GM12878 (cell line): ENCODE measurements at regions not wholly inside any gene's neighbourhood (a gene's known extent, or its start where the extent isn't known, plus 50 kb on each side); places are given as distances from the start of the nearest gene placed in this dataset.

Source experiments
- ATAC-seq: fragments of 200-7000 bp; cut with Tn5 transposase; 3 replicates; pipeline ENCODE4 v1.9.1; 2020; ENCODE audit warnings: mild to moderate bottlenecking, moderate library complexity
- BruUV-seq: library from RNA; stranded (reverse); fragments of 400-500 nt; replicated peaks from 2 replicates; lab custom pipeline; 2021; lab: Mats Ljungman, UMichigan
- CTCF ChIA-PET: fragments of 300-600 bp; sonication (Branson Sonifier 250); formaldehyde crosslinking; extraction: SDS; loops from one replicate; lab custom pipeline; 2021; ENCODE audit warnings: inconsistent platforms; lab: Yijun Ruan, JAX
- POLR2A ChIA-PET: fragments of 350-600 bp; formaldehyde crosslinking; extraction: SDS; loops from one replicate; lab custom pipeline; 2021; ENCODE audit warnings: inconsistent platforms; lab: Charles Lee
- RAD21 ChIA-PET: fragments of 300-600 bp; sonication (Branson Sonifier 250); formaldehyde crosslinking; loops from one replicate; lab custom pipeline; 2023; ENCODE audit warnings: antibody characterized with exemption; ENCODE audit not compliant: unreplicated experiment; lab: Charles Lee
- SMC1A ChIA-PET: fragments of 300-600 bp; sonication (Branson Sonifier 250); formaldehyde crosslinking; loops from one replicate; lab custom pipeline; 2023; ENCODE audit not compliant: unreplicated experiment, uncharacterized antibody; lab: Charles Lee
- DNase-seq: peaks from one replicate; pipeline ENCODE4 v3.0.0-alpha.2; 2011; ENCODE audit warnings: low read depth, low spot score
- FAIRE-seq: peaks from 3 replicates; lab custom pipeline; 2011; peaks lifted over from hg19 to GRCh38; lab: Jason Lieb, UNC
- H2AFZ ChIP-seq: 2 replicates; pipeline ENCODE4 v1.6.0; 2011; ENCODE audit warnings: low read depth, low read length, control low read depth; ENCODE audit not compliant: control insufficient read depth
- H3K27ac ChIP-seq: 2 replicates; pipeline ENCODE4 v1.5.1; 2011; ENCODE audit warnings: control low read depth; ENCODE audit not compliant: control insufficient read depth, insufficient read depth
- H3K27me3 ChIP-seq, 2 experiments: replicated peaks in 1 of 2; 2 replicates each; pipeline versions ENCODE4 v1.6.0 to v1.6.1; 2011; ENCODE audit warnings: low read length in 1 of 2; ENCODE audit not compliant: control insufficient read depth in 2 of 2, insufficient read depth in 2 of 2
- H3K36me3 ChIP-seq, 2 experiments: 2 replicates each; pipeline ENCODE4 v1.5.1; 2011; ENCODE audit warnings: low read length in 1 of 2; ENCODE audit not compliant: control insufficient read depth in 2 of 2, insufficient read depth in 2 of 2
- H3K4me1 ChIP-seq: 2 replicates; pipeline ENCODE4 v1.6.1; 2011; ENCODE audit warnings: mild to moderate bottlenecking, low read length, moderate library complexity, mixed read lengths; ENCODE audit not compliant: control insufficient read depth, insufficient read depth
- H3K4me2 ChIP-seq: 2 replicates; pipeline ENCODE4 v1.6.0; 2011; ENCODE audit warnings: control low read depth; ENCODE audit not compliant: control insufficient read depth, insufficient read depth
- H3K4me3 ChIP-seq: fragments of 200-600 bp; sonication (generic); 2 replicates; pipeline ENCODE4 v1.5.1; 2016
- H3K79me2 ChIP-seq: 2 replicates; pipeline ENCODE4 v1.6.0; 2011; ENCODE audit warnings: low read length; ENCODE audit not compliant: control insufficient read depth, insufficient read depth
- H3K9ac ChIP-seq: 2 replicates; pipeline ENCODE4 v1.8.0; 2011; ENCODE audit warnings: low read length, control low read depth, mixed read lengths; ENCODE audit not compliant: control insufficient read depth, insufficient read depth
- H3K9me3 ChIP-seq: replicated peaks from 3 replicates; pipeline ENCODE4 v1.5.1; 2011; ENCODE audit warnings: mild to moderate bottlenecking, low read length; ENCODE audit not compliant: control insufficient read depth, insufficient read depth
- H4K20me1 ChIP-seq: 2 replicates; pipeline ENCODE4 v1.6.0; 2011; ENCODE audit not compliant: control insufficient read depth, insufficient read depth
- ASH2L ChIP-seq: fragments of 300-600, 200-600 bp; sonication (generic); IDR thresholded peaks from 2 replicates; pipeline ENCODE4 v1.6.1; 2017; ENCODE audit warnings: low read depth, mild to moderate bottlenecking, borderline replicate concordance
- ATF3 ChIP-seq: IDR thresholded peaks from 2 replicates; pipeline ENCODE4 v1.6.1; 2011; ENCODE audit warnings: low read depth, mild to moderate bottlenecking, low read length, moderate library complexity, borderline replicate concordance; ENCODE audit errors: extremely low read depth
- CHD1 ChIP-seq: IDR thresholded peaks from 2 replicates; pipeline ENCODE4 v1.6.1; 2012; ENCODE audit warnings: low read depth, low read length, improper control_type of control experiment
- DPF2 ChIP-seq: fragments of 450-650 bp; IDR thresholded peaks from 2 replicates; pipeline ENCODE4 v1.6.1; 2017; ENCODE audit warnings: mild to moderate bottlenecking
- ETV6 ChIP-seq, 2 experiments: fragments of 450-650 bp in 1 of 2; IDR thresholded peaks in 1 of 2; conservative IDR thresholded peaks in 1 of 2; 2 replicates each; pipeline ENCODE4 v1.6.1; 2014; ENCODE audit warnings: antibody characterized with exemption in 1 of 2, borderline replicate concordance in 1 of 2, low read depth in 1 of 2, mild to moderate bottlenecking in 1 of 2, moderate library complexity in 1 of 2
- EZH2 ChIP-seq: IDR thresholded peaks from 2 replicates; pipeline ENCODE4 v1.6.1; 2012; ENCODE audit warnings: low read depth, mild to moderate bottlenecking, control low read depth, inconsistent platforms, low read length, borderline replicate concordance; ENCODE audit not compliant: control insufficient read depth
- FOXM1 ChIP-seq: IDR thresholded peaks from 2 replicates; pipeline ENCODE4 v1.6.1; 2012; ENCODE audit warnings: low read depth, mild to moderate bottlenecking, inconsistent platforms, low read length, moderate library complexity
- IKZF2 ChIP-seq, 2 experiments: fragments of 450-650 bp; IDR thresholded peaks; 2 replicates each; pipeline ENCODE4 v1.6.1; 2017; ENCODE audit warnings: mild to moderate bottlenecking in 2 of 2, moderate library complexity in 2 of 2
- KDM1A ChIP-seq: fragments of 200-600 bp; sonication (generic); IDR thresholded peaks from 2 replicates; pipeline ENCODE4 v1.6.1; 2016; ENCODE audit warnings: borderline replicate concordance
- MYB ChIP-seq: fragments of 150-350 bp; IDR thresholded peaks from 2 replicates; pipeline ENCODE4 v1.6.1; 2014; ENCODE audit warnings: mild to moderate bottlenecking, low read depth, low read length, borderline replicate concordance
- NR2C1 ChIP-seq: fragments of 450-650 bp; IDR thresholded peaks from 2 replicates; pipeline ENCODE4 v1.6.1; 2017; ENCODE audit warnings: antibody characterized with exemption, mild to moderate bottlenecking, moderate library complexity
- NRF1 ChIP-seq: conservative IDR thresholded peaks from 2 replicates; pipeline ENCODE4 v1.6.1; 2011; ENCODE audit warnings: mild to moderate bottlenecking, low read depth, low read length, improper control_type of control experiment
- PAX5 ChIP-seq: IDR thresholded peaks from 2 replicates; pipeline ENCODE4 v1.6.1; 2011; ENCODE audit warnings: low read depth, low read length, borderline replicate concordance
- RELA ChIP-seq: fragments of 450-650 bp; IDR thresholded peaks from 2 replicates; pipeline ENCODE4 v1.8.0; 2014; ENCODE audit warnings: borderline replicate concordance; ENCODE audit not compliant: partially characterized antibody
- SMARCA5 ChIP-seq: fragments of 450-650 bp; IDR thresholded peaks from 2 replicates; pipeline ENCODE4 v1.6.1; 2017; ENCODE audit warnings: mild to moderate bottlenecking
- ZNF217 ChIP-seq: fragments of 450-650 bp; IDR thresholded peaks from 2 replicates; pipeline ENCODE4 v1.6.1; 2017; ENCODE audit warnings: antibody characterized with exemption, mild to moderate bottlenecking
- ZNF384 ChIP-seq: IDR thresholded peaks from 2 replicates; pipeline ENCODE4 v1.6.1; 2012; ENCODE audit warnings: low read depth, mild to moderate bottlenecking, low read length, improper control_type of control experiment, borderline replicate concordance
- ZZZ3 ChIP-seq: IDR thresholded peaks from 2 replicates; pipeline ENCODE4 v1.6.1; 2011; ENCODE audit warnings: low read depth; ENCODE audit not compliant: control insufficient read depth, insufficient read length
- WGBS: methylation state at CpG from one replicate; pipeline ENCODE4 v1.1.6; 2016; ENCODE audit warnings: low lambda C conversion rate; ENCODE audit not compliant: insufficient replicate concordance, insufficient coverage; ENCODE audit errors: missing lambda C conversion rate; 5-methylcytosine and 5-hydroxymethylcytosine counted together
- in situ Hi-C: fragments of 300-500 bp; cut with MboI; formaldehyde crosslinking; loops from 9 replicates; pipeline ENCODE4 v1.14.3; 2018; ENCODE audit warnings: mixed read lengths
- intact Hi-C: fragments of 100-400 bp; cut with micrococcal nuclease; formaldehyde crosslinking; loops from one replicate; pipeline ENCODE4 v1.14.2; 2022; ENCODE audit not compliant: unreplicated experiment
- TF ChIP-seq, protein P1 (sequence below): IDR thresholded peaks from 2 replicates; pipeline ENCODE4 v1.6.1; 2011; ENCODE audit warnings: borderline replicate concordance, low read depth, mild to moderate bottlenecking, moderate library complexity, low read length; ENCODE audit not compliant: insufficient read depth, poor library complexity, severe bottlenecking

DNA sequence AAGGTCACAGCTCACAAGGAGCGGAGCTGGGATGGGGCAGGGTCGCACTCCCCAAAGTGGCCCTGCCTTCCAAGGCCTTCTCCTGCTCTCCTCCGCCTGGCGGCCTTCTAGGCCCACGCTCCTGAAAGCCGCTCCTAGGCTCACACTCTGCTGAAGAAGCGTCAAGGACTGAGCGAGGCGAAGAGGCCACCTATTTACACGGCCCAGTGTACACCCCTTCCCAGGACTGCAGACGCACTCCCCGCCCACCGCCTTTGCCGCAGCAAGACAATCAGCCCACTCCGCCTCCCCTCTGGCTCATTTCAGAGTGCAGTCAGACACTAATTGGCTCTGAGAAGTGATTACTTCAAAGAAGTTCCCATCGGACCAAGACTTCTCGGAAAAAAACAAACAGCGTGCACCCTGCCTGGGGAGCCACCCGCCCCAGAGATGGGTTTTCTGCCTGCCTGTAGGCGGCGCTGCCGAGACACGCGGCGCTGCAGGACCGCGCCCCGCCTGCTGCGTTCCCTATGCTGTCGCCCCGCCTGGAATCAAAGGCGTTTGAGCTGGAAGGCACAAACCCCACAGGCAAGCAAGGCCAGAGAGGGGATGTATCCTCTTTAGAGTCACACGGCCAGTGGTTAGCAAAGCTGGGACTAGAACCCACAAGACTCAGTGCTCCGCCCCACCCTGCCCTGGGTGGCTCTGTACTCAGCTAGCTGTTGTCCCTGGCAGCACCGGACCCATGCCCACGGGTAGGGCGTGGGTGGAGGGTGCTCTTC is 414.8 kb downstream of the BUD13 start (continued):
- TF ChIP-seq FOXM1: no peak

- Histone ChIP-seq H2AFZ (no peak overlapping the region), H3K36me3 (no peaks in the 10 kb centered on the region), H3K4me2 (no peak overlapping the region), H3K27ac (no peak overlapping the region), H3K4me1 (no peaks in the 10 kb centered on the region), H3K9me3 (no peaks in the 10 kb centered on the region), H3K79me2 (no peaks in the 10 kb centered on the region), H3K9ac (no peak overlapping the region), H4K20me1 (no peaks in the 10 kb centered on the region), H3K27me3 (peaks cover 0 to 7% of the 10 kb centered on the region in 2 experiments; a peak in 3 of 4 replicates), H3K4me3 (no peak overlapping the region)
- POLR2A ChIA-PET: no interaction called here
- SMC1A ChIA-PET: no interaction called here
- in situ Hi-C loops (no loop called here), intact Hi-C loops (no loop called here)
- DNase-seq (no peak), ATAC-seq (no peak), FAIRE-seq (no peak)
- CTCF ChIA-PET: interaction anchor here (1.7 kb wide), 1 partner anchor 12 kb away, joined by 3 read pairs; no protein-coding TSS in a partner anchor
- 9% methylated on average over 7 of the region's 7 CpGs for WGBS
- no TSS peak for BruUV-seq
- RAD21 ChIA-PET: no interaction called here
- no peak for TF ChIP-seq IKZF2 (IDR thresholded peaks at IDR 0.05)
- no peak for TF ChIP-seq CHD1
- TF ChIP-seq ZNF384: no peak
- no peak for TF ChIP-seq ZZZ3
- no peak for TF ChIP-seq PAX5
- no peak for TF ChIP-seq ATF3
- no peak for TF ChIP-seq ETV6 (conservative IDR thresholded peaks at IDR 0.05 in 1 of 2, IDR thresholded peaks at IDR 0.05 in 1 of 2; ENCODE audit: borderline replicate concordance in 1 of 2, low read depth in 1 of 2)
- no peak for TF ChIP-seq NR2C1
- TF ChIP-seq, protein P1, sequence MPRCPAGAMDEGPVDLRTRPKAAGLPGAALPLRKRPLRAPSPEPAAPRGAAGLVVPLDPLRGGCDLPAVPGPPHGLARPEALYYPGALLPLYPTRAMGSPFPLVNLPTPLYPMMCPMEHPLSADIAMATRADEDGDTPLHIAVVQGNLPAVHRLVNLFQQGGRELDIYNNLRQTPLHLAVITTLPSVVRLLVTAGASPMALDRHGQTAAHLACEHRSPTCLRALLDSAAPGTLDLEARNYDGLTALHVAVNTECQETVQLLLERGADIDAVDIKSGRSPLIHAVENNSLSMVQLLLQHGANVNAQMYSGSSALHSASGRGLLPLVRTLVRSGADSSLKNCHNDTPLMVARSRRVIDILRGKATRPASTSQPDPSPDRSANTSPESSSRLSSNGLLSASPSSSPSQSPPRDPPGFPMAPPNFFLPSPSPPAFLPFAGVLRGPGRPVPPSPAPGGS: no peak
- no peak for TF ChIP-seq RELA
- no peak for TF ChIP-seq MYB
- no peak for TF ChIP-seq KDM1A
- TF ChIP-seq NRF1: no peak
- no peak for TF ChIP-seq ZNF217
- TF ChIP-seq EZH2: no peak
- TF ChIP-seq ASH2L: no peak
- no peak for TF ChIP-seq SMARCA5
- no peak for TF ChIP-seq DPF2
Measured at GRCh38 chr11:116356451-116356850, 416.3 kb downstream of the BUD13 start.
